GM23248 (cell line): ENCODE measurements at regions not wholly inside any gene's neighbourhood (a gene's known extent, or its start where the extent isn't known, plus 50 kb on each side); places are given as distances from the start of the nearest gene placed in this dataset.

ENCODE experiments used
- EZH2 ChIP-seq: fragments of 200-600 bp; sonication (generic); IDR thresholded peaks from 2 replicates; pipeline ENCODE4 v1.6.1; 2018; ENCODE audit warnings: antibody characterized with exemption, mild to moderate bottlenecking; ENCODE audit not compliant: insufficient read depth, poor library complexity, severe bottlenecking
- EZH2phosphoT487 ChIP-seq: fragments of 200-600 bp; sonication (generic); IDR thresholded peaks from 2 replicates; pipeline ENCODE4 v1.6.1; 2018; ENCODE audit warnings: antibody characterized with exemption, moderate library complexity, mild to moderate bottlenecking, low read depth; ENCODE audit not compliant: insufficient read depth

DNA sequence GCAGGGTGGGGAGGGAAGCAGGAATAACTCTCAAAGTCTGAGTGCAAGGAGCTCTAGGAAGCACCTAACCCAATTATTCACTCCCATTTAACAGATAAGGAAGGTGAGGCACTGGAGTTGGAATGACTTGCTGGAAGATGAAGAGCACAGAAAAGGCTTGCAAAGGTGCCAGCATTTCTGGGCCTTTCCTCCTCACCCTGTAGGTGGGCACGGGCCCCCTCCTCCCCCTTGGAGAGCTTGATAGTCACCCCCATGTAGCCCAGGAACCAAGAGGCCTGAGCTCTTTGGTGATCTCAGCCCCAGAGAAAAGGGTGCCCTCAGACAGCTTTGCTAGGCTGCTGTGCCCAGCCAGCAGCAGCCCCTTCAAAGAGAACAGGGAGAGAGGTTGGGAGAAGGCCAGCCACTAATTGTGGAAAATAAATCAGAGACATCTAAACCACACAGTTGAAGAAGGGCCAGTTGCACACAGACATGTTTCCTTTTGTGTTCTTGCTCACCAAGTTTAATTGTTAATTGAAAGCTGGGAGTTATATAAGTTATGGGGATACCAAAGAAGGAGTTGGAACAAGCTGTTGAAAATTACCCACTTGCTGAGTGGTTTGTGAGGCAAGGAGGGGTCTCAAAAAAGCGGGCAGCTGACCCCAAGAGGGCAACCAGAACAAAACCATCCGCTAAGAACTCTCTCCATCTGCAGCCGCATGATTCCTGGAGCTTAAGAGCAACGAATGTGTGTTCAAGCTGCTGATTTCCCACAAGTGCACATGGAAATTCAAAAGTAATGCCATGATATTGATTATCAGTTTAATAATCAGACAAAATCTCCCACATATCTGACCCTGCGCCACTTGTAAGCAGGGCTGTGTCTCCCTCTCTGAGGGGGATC lies 77.0 kb downstream of the MRPL14 start:
- TF ChIP-seq EZH2phosphoT487 (no peak), EZH2 (no peak)
